KMS-11 (cell line): ENCODE measurements at regions not wholly inside any gene's neighbourhood (a gene's known extent, or its start where the extent isn't known, plus 50 kb on each side); places are given as distances from the start of the nearest gene placed in this dataset.

Experiments used
- H2AFZ ChIP-seq: fragments of 200-600 bp; sonication (generic); 2 replicates; pipeline ENCODE4 v1.6.1; 2016; ENCODE audit warnings: antibody characterized with exemption, mixed run types, low read depth
- H3K27ac ChIP-seq: fragments of 200-600 bp; sonication (generic); 2 replicates; pipeline ENCODE4 v1.6.1; 2016; ENCODE audit warnings: mild to moderate bottlenecking, mixed run types
- H3K27me3 ChIP-seq: fragments of 200-600 bp; sonication (generic); 2 replicates; pipeline ENCODE4 v1.6.1; 2017; ENCODE audit warnings: mild to moderate bottlenecking, low read depth, mixed run types, moderate library complexity; ENCODE audit not compliant: insufficient read depth
- H3K36me3 ChIP-seq: fragments of 200-600 bp; sonication (generic); 2 replicates; pipeline ENCODE4 v1.6.1; 2017; ENCODE audit warnings: mild to moderate bottlenecking, mixed run types; ENCODE audit not compliant: insufficient read depth
- H3K4me1 ChIP-seq: fragments of 200-600 bp; sonication (generic); 2 replicates; pipeline ENCODE4 v1.6.1; 2016; ENCODE audit warnings: mild to moderate bottlenecking, low read depth, mixed run types; ENCODE audit not compliant: poor library complexity, severe bottlenecking
- H3K4me2 ChIP-seq: fragments of 200-600 bp; sonication (generic); 2 replicates; pipeline ENCODE4 v1.7.0; 2016; ENCODE audit warnings: mild to moderate bottlenecking, mixed run types
- H3K4me3 ChIP-seq: fragments of 200-600 bp; sonication (generic); IDR thresholded peaks from 2 replicates; pipeline ENCODE4 v1.6.1; 2017; ENCODE audit warnings: low read depth, low read length, mixed read lengths; ENCODE audit not compliant: insufficient read depth
- H3K79me2 ChIP-seq: fragments of 200-600 bp; sonication (generic); 2 replicates; pipeline ENCODE4 v1.6.1; 2016; ENCODE audit warnings: low read depth, mixed run types; ENCODE audit not compliant: insufficient read depth
- H3K9ac ChIP-seq: fragments of 200-600 bp; sonication (generic); 2 replicates; pipeline ENCODE4 v1.6.1; 2016; ENCODE audit warnings: mild to moderate bottlenecking, mixed run types
- H4K20me1 ChIP-seq: fragments of 200-600 bp; sonication (generic); 2 replicates; pipeline ENCODE4 v1.6.1; 2016; ENCODE audit warnings: mild to moderate bottlenecking, mixed run types; ENCODE audit not compliant: insufficient read depth
- CTCF ChIP-seq: fragments of 200-600 bp; sonication (generic); conservative IDR thresholded peaks from 2 replicates; pipeline ENCODE4 v1.6.1; 2017; ENCODE audit warnings: low read depth, mild to moderate bottlenecking, antibody characterized with exemption, low read length, moderate library complexity, mixed read lengths

GRCh38 chr3:111284503-111285183, 213.0 kb downstream of the NECTIN3 start:
- no peak overlapping the region for H2AFZ ChIP-seq
- H3K27ac ChIP-seq: no peak overlapping the region
- H4K20me1 ChIP-seq: no peaks in the 10 kb centered on the region
- TF ChIP-seq CTCF: no peak
- H3K27me3 ChIP-seq: no peaks in the 10 kb centered on the region
- H3K4me1 ChIP-seq: no peaks in the 10 kb centered on the region
- H3K4me2 ChIP-seq: no peak overlapping the region
- no peak overlapping the region for H3K4me3 ChIP-seq
- no peaks in the 10 kb centered on the region for H3K36me3 ChIP-seq
- no peak overlapping the region for H3K9ac ChIP-seq
- H3K79me2 ChIP-seq: no peaks in the 10 kb centered on the region

DNA sequence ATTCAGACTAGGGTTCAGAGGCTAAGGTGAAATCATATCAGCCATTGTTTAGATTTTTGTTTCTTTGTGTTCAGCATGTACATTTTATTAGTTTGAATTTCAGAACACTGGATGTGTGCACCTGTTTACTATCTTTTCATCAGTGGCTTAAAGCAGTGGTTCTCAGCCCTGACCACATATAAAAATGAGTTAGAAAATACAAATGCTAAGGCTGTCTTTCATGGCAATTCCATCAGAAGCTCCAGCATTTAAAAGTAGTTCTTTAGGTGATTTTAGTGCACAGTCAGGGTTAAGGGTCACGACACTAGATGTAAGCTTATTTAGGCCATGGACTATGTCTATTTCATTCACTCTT, 213.5 kb downstream of the NECTIN3 start:
- no peak overlapping the region for H3K4me2 ChIP-seq
- no peak for TF ChIP-seq CTCF
- no peak overlapping the region for H2AFZ ChIP-seq

GRCh38 chr3:111285694-111286093, 214.1 kb downstream of the NECTIN3 start:
- H3K4me3 ChIP-seq: no peak overlapping the region
- no peaks in the 10 kb centered on the region for H3K36me3 ChIP-seq
- H3K79me2 ChIP-seq: no peaks in the 10 kb centered on the region
- no peaks in the 10 kb centered on the region for H3K4me1 ChIP-seq
- no peak overlapping the region for H3K27ac ChIP-seq
- H4K20me1 ChIP-seq: no peaks in the 10 kb centered on the region
- no peak overlapping the region for H3K9ac ChIP-seq
- no peak for TF ChIP-seq CTCF
- H3K4me2 ChIP-seq: no peak overlapping the region
- no peaks in the 10 kb centered on the region for H3K27me3 ChIP-seq
- H2AFZ ChIP-seq: no peak overlapping the region

More for the DNA sequence above, 213.5 kb downstream of the NECTIN3 start:
- H4K20me1 ChIP-seq: no peaks in the 10 kb centered on the region
- H3K27me3 ChIP-seq: no peaks in the 10 kb centered on the region
- H3K27ac ChIP-seq: no peak overlapping the region
- no peaks in the 10 kb centered on the region for H3K36me3 ChIP-seq
- H3K4me3 ChIP-seq: no peak overlapping the region
- H3K4me1 ChIP-seq: no peaks in the 10 kb centered on the region
- H3K9ac ChIP-seq: no peak overlapping the region
- no peaks in the 10 kb centered on the region for H3K79me2 ChIP-seq

- Histone ChIP-seq H4K20me1 (no peaks in the 10 kb centered on the region), H3K9ac (no peak overlapping the region), H3K27me3 (no peaks in the 10 kb centered on the region), H2AFZ (no peak overlapping the region), H3K4me2 (no peak overlapping the region), H3K4me1 (no peaks in the 10 kb centered on the region), H3K36me3 (no peaks in the 10 kb centered on the region), H3K4me3 (no peak overlapping the region), H3K27ac (no peak overlapping the region), H3K79me2 (no peaks in the 10 kb centered on the region)
- TF ChIP-seq CTCF: no peak
Measured at GRCh38 chr3:111286746-111287145, 215.1 kb downstream of the NECTIN3 start.
